ENCODE measurements at regions not wholly inside any gene's neighbourhood (a gene's known extent, or its start where the extent isn't known, plus 50 kb on each side); places are given as distances from the start of the nearest gene placed in this dataset.

DNA sequence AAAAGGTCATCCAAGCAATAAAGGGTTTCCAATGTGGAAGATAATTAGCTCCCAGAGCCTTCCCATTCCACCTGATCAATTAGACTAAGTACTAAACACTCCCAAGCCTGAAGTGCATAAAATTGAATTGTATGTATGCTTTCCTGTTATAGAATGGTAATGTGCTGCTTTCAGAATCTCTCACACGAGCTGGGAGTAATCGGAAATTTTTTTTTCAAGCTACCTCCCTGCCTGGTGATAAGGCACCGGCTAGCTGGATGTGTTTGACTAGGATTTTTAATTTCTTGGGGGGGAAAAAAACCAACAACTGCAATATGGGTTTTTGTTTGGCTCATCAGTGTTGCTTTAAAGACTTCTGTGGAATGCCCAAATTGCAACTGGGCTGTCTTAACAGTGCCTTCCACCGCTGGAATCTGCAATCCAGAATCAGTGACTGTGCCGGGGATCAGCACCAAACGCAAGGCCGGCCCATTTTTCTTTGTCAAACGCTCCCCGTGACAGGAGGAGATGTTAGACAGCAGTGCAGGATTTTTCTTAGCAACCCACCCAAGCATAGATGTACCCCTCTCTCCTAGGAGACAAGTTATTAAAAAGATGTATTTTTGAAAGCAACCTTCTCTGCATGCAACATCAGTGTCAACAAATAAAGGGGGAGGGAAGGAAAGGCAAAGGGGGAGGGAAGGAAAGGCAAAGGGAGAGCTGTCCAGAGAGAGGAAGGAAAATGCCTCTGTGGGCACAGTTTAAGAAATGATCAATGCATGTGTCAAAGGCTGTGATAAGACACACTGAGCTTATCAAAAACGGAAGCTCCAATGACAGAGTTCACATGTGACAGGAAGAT is 387.2 kb downstream of the NPIPA8 start:
- DNase-seq (ENCODE audit: low read depth, low spot score) = no peak
- Mint-ChIP-seq H3K27ac (ENCODE audit: unreplicated experiment) (peak overlapping the region; percentile 36), H3K27me3 (ENCODE audit: low read depth) (peaks cover 3% of the 10 kb centered on the region), H3K9me3 (no peaks in the 10 kb centered on the region), H3K36me3 (ENCODE audit: low read depth) (no peaks in the 10 kb centered on the region), H3K4me1 (peaks cover 13% of the 10 kb centered on the region), H3K4me3 (no peak overlapping the region)
- TF ChIP-seq, protein P1, sequence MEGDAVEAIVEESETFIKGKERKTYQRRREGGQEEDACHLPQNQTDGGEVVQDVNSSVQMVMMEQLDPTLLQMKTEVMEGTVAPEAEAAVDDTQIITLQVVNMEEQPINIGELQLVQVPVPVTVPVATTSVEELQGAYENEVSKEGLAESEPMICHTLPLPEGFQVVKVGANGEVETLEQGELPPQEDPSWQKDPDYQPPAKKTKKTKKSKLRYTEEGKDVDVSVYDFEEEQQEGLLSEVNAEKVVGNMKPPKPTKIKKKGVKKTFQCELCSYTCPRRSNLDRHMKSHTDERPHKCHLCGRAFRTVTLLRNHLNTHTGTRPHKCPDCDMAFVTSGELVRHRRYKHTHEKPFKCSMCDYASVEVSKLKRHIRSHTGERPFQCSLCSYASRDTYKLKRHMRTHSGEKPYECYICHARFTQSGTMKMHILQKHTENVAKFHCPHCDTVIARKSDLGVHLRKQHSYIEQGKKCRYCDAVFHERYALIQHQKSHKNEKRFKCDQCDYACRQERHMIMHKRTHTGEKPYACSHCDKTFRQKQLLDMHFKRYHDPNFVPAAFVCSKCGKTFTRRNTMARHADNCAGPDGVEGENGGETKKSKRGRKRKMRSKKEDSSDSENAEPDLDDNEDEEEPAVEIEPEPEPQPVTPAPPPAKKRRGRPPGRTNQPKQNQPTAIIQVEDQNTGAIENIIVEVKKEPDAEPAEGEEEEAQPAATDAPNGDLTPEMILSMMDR (conservative IDR thresholded peaks at IDR 0.05) = no peak

DNA sequence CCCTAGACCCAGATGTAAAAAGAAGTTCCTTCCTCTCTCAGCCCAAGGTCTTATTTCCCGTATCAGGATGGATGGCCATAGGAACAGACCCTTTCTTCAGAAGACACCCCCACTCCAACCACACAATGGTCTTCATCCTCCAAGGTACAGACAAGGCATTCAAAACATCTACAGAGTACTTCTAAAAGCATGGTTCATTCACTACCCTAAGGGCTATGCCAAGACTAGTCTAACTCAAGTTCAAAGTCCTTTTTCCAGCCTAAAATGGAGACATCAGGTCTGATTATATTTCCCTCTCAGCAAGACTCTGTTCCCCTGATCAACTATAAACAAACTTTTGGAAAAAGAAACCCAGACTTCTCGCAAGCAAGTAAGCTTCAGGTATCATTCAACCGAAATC is 388.9 kb downstream of the NPIPA8 start:
- no peaks in the 10 kb centered on the region for H3K36me3 Mint-ChIP-seq (ENCODE audit: low read depth)
- TF ChIP-seq, protein P1 (conservative IDR thresholded peaks at IDR 0.05) = no peak

DNA sequence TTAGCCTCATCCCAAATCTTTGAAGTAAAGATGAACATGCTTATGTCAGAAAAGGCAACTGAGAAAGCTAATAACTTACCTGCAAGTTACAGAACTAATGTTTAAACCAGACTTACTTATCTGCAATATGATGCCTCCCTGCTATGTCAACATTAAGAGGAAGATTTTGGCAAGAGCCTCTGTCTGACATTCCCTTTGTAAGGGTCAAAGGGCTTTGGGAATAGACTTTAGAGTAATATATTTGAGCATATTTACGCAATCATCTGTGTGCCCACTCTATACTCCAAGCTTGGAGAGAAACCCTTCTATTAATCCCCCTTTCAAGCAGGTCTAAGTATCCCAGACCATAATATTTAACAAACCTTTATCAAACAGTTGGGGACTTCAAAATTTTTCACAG is 389.4 kb downstream of the NPIPA8 start:
- Mint-ChIP-seq H3K9me3 (no peaks in the 10 kb centered on the region), H3K4me3 (no peak overlapping the region), H3K27me3 (ENCODE audit: low read depth) (no peaks in the 10 kb centered on the region), H3K27ac (ENCODE audit: unreplicated experiment) (no peak overlapping the region), H3K4me1 (peaks cover 13% of the 10 kb centered on the region), H3K36me3 (ENCODE audit: low read depth) (no peaks in the 10 kb centered on the region)
- DNase-seq (ENCODE audit: low read depth, low spot score) = no peak
- TF ChIP-seq, protein P1 (conservative IDR thresholded peaks at IDR 0.05) = no peak

More for the DNA sequence above, 388.9 kb downstream of the NPIPA8 start:
- H3K27me3 Mint-ChIP-seq (ENCODE audit: low read depth) = no peaks in the 10 kb centered on the region
- H3K4me3 Mint-ChIP-seq = no peak overlapping the region
- H3K9me3 Mint-ChIP-seq = no peaks in the 10 kb centered on the region
- peaks cover 13% of the 10 kb centered on the region for H3K4me1 Mint-ChIP-seq
- DNase-seq (ENCODE audit: low read depth, low spot score) = no peak
- no peak overlapping the region for H3K27ac Mint-ChIP-seq (ENCODE audit: unreplicated experiment)

DNA sequence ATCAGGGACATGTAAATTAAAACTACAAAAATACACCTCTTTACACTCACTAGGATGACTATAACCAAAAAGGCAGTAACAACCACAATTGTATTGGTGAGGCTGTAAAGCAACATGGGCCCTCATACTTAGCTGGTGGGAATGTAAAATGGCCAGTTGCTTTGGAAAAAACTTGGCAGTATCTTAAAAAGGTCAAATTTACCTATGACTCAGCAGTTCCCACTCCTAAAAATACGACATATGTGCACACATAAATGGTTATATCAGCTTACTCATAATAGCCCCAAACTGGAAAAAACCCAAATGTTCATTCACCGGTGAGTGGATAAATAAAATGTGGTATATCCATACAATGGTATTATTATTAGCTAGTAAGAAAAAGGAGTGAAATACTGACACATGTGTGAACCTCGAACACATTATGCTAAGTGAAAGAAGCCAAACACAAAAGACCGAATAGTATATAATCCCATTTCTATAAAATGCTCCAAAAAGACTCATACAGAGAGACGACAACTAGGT is 391.4 kb downstream of the NPIPA8 start:
- no peaks in the 10 kb centered on the region for H3K27me3 Mint-ChIP-seq (ENCODE audit: low read depth)
- no peak overlapping the region for H3K27ac Mint-ChIP-seq (ENCODE audit: unreplicated experiment)
- no peaks in the 10 kb centered on the region for H3K9me3 Mint-ChIP-seq
- no peak for DNase-seq (ENCODE audit: low read depth, low spot score)
- TF ChIP-seq, protein P1 (conservative IDR thresholded peaks at IDR 0.05) = no peak
- no peaks in the 10 kb centered on the region for H3K36me3 Mint-ChIP-seq (ENCODE audit: low read depth)
- H3K4me3 Mint-ChIP-seq = no peak overlapping the region
- H3K4me1 Mint-ChIP-seq = peaks cover 22% of the 10 kb centered on the region

DNA sequence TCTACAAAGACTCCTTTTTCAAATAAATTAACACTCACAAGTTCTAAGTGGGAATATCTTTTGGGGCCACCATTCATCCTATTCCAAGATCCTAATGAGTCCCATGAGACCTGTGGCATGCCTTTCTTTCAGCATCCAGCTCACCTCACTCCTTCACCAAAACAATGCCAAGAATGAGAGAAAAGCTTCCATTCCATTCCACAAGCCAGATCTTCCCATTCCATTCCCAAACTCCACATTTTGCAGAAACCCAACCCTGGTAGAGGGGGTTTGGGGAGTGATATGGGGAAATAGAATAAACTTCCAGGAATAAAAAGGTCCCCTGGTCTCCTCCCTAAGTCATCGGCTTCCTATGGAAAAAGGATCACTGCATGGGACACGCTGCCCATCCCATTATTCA is 392.2 kb downstream of the NPIPA8 start:
- no peaks in the 10 kb centered on the region for H3K36me3 Mint-ChIP-seq (ENCODE audit: low read depth)
- no peak overlapping the region for H3K4me3 Mint-ChIP-seq
- TF ChIP-seq, protein P1 (conservative IDR thresholded peaks at IDR 0.05) = no peak
- peaks cover 18% of the 10 kb centered on the region for H3K4me1 Mint-ChIP-seq
- no peaks in the 10 kb centered on the region for H3K9me3 Mint-ChIP-seq
- no peak overlapping the region for H3K27ac Mint-ChIP-seq (ENCODE audit: unreplicated experiment)
- no peak for DNase-seq (ENCODE audit: low read depth, low spot score)
- no peaks in the 10 kb centered on the region for H3K27me3 Mint-ChIP-seq (ENCODE audit: low read depth)
